KG1 (cell line): ENCODE measurements at regions not wholly inside any gene's neighbourhood (a gene's known extent, or its start where the extent isn't known, plus 50 kb on each side); places are given as distances from the start of the nearest gene placed in this dataset.

ENCODE experiments used
- DNase-seq: peaks from one replicate; lab custom pipeline; 2025; lab: John Stamatoyannopoulos, UW

DNA sequence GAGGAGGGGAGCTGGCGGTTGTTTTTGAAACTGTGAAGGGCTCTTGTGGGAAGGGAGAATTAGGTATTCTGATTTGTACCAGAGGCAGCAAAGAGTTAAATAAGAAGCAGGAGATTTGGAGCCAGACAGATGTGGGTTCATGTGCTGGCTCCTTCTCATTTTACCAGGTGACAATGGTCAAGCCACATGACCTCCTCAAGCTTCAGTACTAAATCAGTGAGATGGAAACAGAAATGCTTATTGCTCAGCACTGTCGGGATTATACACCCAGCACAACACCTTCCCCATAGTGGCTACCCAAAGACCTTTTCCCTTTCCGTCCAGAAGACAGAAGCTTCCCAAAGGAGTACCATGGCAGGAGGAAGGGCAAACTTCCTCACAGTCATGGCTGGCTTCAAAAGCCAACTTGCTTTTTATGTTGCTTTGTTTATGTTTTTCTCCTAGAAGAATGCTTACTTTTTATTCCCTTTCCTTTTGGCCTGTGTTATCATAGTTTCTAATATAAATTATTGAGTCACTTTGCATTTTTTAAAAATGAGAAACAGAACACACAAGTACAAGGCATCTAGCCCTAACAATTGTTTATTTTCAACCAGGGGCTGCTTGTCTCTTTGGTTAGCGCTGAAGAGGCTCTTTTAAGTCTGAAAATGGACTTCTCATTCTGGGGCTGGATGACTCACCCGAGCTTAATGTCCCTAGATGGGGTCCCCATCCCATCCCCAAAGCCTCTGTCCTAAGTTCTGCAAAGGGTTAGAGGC, 181.5 kb upstream of the ZBED5 start:
- no peak for DNase-seq

DNA sequence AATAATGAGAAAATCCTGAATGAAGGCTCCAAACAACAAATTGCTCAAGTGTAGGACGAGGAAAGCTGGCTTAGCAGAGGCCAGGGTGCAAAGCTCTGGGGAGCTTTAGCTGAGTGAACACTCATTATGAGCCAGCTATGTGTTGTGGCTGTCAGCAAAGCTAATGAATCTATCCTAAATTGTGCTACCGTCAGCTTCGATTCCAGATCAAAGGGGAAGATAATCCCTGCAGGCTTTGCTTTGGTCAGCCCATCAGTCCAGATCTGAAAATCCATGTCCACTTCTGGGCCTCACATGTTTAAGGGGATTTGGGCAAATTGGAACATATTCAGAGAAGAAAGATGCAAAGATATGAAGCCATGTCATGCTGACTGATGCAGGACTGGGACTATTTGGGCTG, 180.9 kb upstream of the ZBED5 start:
- no peak for DNase-seq

DNA sequence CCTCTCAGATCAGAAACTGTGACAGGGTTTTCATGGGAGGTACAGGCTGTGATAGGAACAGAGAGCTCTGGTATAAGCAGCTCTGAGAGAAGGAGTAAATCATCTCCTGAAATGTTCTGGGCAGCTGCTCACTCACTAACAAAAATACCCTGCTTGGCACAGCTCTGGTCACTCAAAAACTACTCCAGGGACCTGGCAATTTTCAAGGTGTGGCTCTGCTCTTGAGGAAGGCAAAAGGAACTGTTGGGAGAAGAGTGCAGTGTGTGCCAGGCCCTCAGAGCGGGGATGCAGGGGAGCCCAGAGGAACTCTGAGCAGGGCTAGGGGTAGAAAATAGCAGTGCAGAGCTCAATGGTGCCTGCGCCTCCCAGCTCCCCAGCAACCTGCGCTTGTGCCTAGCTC, 180.5 kb upstream of the ZBED5 start:
- DNase-seq: no peak

DNA sequence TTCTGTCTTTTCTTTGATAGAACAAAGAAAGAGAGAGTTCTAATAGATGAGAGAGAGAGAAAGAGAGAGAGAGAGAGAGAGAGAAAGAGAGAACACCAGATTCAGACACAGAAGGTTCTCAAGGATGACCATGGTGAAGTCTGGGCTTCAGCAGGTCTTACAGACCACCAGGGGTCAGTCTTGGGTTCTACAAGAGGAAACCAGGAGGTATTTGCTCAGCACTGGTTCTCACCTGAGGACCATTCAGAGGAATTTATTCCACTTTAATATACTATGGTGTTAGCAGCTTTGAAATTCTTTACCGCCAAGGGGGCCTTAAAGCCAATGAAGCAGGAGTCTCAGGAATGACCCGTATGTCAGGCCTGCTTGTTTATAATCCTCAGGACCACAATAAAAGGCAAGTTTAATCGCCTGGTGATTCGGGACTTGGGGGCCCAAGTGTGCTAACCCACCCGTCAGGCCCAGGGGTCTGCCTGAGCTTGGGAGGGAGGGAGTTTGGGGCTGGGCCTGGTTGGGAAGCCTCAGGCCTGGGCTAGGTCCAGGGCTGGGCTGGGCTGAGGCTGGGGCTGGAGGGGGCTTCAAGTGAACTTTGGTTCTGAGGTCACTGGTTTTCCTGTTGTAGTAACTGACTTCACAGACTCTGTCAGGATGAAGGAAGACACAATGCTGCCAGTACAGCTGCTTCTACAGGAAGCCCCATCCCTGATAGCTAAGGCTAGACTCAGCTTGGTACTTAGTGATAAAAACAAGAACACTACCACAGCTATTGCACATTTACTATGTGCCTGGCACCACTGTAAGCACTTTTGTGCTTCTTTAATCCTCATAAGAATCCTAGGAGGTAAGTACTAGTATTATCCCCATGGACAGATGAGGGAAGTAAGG, 179.2 kb upstream of the ZBED5 start:
- peak; percentile 8 for DNase-seq

DNA sequence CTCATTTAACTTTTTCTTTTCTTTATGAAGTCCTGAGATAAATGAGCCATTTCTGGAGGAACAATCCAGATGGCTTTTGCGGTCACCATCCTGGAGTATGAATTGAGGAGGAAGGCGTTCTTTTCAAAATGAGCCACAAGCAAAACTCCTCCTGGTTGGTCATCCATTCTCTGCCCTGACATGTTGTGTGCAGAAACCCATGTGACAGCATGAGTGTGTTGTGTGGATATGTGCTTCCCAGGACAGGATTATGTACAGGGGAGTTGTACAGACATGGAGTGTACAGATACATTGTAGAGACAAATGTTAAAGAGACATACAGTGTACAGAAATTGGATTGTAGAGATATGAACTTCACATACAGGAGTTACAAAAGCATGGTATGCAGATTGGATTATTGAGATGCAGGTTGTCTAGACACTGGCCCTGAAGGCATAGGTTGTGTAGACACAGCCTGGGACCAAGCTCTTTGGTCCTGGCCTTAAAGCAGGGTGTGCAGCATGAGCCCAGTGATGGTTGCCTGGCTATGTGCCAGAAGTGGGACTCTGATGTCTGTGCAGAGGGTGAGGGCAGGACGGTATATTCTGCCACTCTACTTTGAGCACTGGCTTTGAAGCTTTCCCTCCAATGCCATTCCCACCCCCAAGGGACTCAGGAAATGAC, 178.5 kb upstream of the ZBED5 start:
- DNase-seq: no peak

DNA sequence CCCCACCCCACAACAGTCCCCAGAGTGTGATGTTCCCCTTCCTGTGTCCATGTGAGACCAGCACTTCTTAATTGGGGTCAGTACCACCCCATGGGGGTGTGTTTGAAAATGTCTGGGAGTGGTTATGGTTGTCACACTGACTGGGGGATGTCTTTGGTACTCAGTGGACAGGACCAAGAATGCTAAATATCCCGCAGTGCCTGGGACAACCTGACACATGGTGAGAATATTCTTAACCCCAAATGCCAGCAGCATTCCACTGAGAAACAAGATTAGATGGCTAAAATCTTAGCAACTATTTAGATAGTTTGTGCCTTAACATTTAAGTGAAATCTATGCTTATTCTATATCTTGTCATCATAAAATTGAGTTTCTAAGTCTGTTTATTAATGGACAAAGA, 177.5 kb upstream of the ZBED5 start:
- no peak for DNase-seq

DNA sequence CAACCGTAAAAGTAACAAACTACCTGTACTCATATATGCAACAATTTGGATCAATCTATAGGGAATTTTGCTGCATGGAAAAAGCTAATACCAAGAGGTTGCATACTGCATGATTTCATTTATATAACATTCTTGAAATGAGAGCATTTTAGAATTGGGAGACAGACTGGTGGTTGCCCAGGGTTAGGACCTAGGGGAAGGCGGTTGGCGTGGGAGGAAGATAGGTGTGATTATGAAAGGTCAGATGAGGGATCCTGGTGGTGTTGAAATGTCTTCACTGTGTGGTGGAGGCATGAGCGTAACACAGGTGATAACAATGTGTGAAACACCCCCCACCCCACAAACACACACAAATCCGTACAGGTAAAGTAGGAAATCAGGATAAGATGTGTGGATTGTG, 176.6 kb upstream of the ZBED5 start:
- DNase-seq: no peak

DNA sequence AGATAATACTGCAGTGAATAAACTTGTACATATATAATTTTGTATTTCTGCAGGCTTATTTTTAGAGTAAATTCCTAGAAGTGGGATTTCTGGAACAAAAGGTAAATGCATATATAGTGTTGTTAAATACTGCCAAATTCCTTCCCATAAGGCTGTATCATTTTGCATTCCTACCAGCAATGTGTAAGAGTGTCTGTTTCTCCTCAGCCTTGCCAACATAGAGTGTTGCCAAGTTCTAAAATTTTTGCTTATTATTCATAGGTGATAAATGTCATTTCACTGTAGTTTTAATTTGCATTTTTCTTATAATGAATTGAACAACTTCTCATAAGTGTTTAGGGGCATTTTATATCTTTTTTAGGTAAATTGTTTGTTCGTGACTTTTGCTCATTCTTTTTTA, 174.2 kb upstream of the ZBED5 start:
- DNase-seq: no peak

DNA sequence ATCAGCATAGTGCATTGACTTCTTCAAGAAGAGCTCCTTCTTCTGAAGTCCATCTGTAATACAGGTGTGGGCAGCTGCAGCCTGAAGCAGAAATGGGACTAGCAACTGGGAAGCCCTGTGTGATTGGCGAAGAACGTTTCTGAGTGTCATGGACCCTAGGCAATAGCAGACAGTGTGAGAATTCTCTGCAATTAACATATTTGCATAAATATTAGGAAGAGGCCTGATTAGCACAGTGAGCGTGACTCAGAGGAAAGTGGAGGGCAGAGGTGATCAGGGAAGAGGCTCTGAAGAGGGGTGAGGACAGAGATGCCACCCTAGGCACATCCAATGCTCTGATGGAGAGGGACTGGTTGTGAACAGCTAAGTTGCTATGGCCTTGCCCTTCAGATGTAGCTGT, 171.2 kb upstream of the ZBED5 start:
- DNase-seq: no peak

DNA sequence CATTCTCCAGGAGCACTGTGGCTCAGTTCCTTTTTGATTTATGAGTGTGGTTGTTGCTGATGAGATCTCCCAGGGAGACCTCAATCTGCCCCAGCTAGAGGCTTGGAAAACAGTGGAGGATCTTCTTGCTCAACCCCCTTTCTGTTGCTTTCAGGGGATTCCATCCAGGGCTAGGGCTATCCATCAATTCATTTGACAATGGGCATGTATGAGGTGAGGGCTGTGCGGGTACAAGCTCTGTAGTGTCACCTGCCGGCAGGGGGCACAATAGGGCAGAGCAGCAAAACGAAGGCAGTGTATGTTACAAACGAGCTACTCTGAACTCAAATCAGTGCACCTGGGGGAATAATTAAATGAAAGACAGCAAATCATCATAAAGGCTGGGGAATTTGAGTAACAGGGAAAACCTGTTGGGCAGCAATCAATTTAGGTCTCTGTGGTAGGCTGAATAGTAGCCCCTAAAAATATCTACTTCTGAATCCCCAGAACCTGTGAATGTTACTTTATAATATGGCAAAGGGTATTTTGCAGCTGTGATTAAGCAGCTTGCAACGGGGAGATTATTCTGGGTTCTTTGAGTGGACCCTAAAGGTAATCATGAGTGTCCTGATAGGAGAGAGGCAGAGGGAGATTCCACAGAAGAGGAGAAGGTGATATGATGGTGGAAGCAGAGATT, 170.3 kb upstream of the ZBED5 start:
- peak; percentile 32 for DNase-seq

DNA sequence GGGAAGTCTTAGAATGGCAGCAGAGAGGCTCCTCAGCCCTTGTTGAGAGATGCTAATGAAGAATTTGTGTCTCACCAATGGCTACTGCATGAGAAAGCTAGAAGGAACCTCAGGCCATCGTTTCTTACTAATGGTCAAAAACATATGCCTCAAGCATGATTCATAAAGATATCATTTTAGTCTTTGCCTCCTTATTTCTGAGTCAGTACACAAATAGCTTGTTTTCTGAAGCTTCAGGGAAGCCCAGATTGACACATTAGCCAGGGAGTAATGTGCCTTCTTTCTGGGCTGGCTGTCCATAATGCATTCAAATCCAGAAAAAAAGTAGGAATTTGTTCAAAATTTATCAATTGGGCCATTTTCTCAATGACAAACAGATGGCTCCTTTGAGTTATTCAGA, 169.4 kb upstream of the ZBED5 start:
- no peak for DNase-seq

DNA sequence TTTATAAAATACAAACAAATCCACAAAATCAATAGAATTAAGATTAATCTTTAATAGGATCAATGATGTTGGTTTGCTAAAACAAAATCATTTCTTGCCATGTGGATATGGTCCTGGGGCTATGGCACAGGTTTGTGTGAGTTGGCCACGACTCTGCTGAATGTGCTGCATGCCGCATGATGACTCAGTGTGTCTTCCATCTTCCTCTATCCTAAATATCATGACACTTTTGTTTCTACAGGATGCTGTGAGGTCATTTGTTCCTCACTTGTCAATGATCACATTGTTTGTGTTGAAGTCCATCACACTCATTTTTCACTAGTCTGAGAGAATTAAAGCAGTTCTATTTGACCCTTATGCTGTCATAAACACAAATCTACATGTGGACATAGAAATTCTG, 167.2 kb upstream of the ZBED5 start:
- DNase-seq: no peak

DNA sequence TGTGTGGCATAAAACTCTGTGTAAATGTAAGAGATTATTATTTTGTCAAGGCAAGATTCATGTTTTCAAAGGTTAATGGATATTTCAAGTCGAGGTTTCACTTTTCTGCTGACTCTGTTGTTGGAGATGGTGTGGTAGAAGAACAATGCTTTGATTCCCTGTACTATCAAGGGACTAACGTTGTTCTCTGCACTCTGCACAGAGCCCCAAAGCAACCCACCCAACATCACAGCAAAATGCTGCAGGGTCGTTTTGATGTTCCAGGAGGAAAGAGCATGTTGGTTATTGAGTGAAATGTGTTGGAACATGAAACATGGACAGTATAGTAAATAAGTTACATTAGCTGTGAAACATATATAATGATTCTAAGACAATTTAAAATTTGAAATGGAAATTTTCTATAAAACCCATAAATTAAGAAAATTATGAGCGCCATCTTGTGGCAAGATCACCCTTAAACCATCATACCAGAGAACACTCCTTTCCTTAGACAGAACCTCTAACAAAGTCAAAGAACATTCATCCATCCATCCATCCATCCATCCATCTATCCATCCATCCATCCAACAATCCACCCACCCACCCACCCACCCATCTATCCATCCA, 164.4 kb upstream of the ZBED5 start:
- peak; percentile 18 for DNase-seq

DNA sequence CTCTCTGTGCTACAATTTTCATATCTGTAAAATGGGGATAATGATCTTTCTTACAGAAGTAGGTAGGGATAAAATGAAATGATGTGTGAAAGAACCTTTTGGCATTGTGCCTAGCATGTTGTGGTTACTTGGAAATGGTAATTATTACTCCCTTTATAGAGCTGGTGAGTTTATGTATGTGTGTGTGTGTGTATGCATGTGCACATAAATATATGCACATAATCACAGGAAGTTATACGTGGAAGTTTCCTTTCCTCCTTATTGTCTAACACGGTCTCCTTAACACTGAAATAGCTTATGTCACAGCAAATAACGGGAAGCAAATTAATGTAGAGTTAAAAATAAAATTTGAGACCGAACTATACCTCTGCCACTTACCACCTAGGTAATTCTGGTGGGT, 163.7 kb upstream of the ZBED5 start:
- no peak for DNase-seq

DNA sequence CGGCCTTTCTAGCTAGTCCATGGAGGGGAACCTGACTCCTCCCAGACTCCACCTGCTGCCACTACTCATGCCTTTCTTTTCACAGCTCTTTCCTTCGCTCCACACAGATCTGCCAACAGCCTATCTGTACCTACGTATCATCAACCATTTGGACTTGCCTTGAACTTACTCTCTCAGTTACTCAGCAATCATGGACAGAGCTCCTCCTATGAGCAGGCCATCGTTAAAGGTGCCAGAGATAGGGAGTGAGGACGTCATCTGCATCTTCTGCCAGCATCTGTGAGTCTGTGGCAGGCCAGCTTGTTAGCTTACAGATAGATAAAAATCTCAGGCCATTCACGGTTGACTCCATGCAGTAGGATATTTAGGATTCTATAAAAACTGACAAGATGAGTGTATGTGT, 162.9 kb upstream of the ZBED5 start:
- DNase-seq: no peak

DNA sequence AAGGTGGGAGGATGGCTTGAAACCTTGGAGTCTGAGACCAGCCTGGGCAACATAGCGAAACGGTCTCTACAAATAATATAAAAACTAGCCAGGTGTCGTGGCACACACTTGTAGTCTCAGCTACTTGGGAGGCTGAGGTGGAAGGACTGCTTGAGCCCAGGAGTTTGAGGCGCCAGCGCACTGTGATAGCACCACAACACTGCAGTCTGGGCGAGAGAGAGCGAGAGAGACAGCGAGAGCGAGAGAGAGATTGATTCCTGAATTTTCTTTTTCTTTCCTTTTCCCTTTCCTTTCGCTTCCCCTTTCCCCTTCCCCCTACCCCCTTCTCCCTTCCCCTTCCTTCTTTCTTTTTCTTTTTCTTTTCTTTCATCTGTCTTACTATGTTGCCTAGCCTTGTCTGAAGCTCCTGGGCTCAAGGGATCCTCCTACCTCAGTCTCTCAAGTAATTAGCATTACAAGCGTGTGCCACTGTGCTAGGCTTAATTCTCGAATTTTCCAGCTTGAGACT, 162.4 kb upstream of the ZBED5 start:
- no peak for DNase-seq

DNA sequence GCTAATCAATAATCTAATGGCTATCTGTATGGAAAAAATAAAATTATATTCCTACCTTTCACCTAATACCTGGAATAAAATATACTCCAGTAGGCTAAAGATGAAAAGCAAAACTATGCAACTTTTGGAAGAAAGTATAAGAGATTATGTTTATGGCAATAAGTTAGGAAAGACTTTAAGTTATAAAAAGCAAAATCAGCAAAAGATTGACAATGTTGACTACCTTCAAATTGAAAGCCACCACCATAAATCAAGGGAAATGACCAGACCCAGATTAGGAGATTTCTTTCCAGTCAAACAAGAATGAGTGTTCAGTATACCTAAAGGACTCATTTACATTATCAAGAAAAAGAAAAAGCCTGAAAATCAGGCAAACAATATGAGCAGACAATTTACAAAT, 159.1 kb upstream of the ZBED5 start:
- no peak for DNase-seq

DNA sequence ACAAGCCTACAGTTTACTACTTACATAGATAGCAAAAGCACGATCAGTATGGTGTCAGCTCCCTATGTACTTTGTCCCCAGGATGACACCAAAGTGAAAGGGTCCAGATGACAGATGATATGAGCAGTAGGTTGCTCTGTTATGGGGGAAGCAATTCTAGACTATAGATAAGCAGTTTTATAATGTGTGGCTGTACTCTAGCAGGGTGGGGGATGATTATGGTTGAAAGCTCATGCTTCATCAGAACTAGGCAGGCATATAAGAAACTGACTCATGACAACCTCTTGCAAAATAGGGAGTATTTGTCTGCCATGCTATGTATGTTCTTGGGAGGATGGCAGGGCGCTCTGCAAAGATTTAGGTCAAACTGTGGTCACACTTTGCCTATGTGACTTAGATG, 158.2 kb upstream of the ZBED5 start:
- DNase-seq: no peak

DNA sequence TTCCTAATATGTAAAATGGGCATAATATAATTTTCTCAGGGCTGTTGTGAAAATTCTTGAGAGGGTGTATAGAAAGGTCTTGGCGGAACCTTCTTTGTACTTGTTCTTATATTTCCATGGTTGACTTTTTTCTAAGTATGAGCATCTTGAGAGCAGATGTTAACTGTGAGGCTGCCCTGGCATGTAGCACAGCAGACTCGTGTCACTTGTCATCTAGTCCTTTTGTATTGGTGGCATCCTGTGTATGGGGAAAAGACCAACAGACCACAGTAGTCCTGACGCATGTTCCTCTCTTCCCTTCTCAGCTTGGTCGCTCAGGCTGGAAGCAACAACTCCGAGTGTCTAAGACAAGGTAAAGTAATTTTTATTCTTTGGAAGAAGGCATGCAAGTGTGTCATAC, 153.8 kb upstream of the ZBED5 start:
- DNase-seq: no peak

DNA sequence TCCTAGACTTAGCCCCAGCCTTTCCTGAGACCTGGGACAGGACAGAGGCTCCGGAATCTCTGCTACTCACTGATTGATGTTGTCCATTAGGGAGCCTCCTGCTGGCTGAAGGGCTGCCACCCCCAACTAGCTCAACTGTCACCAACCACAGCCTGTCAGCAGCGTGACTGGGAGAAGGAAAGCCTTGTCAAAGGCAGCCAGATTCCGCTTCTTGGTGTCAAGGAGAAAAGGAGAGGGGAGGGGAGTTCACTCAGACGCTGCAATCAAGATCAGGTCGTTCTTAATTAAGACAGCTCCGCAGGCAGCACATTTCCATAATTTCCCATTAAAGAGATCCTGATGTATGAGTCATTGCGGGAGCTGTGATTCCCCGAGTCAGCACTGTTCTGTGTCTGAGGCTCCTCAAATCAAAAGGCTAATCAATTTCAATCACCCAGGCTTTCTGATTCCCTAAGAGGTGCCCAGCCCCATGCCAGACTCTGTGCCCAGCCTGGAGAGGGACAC, 152.8 kb upstream of the ZBED5 start:
- DNase-seq: no peak

DNA sequence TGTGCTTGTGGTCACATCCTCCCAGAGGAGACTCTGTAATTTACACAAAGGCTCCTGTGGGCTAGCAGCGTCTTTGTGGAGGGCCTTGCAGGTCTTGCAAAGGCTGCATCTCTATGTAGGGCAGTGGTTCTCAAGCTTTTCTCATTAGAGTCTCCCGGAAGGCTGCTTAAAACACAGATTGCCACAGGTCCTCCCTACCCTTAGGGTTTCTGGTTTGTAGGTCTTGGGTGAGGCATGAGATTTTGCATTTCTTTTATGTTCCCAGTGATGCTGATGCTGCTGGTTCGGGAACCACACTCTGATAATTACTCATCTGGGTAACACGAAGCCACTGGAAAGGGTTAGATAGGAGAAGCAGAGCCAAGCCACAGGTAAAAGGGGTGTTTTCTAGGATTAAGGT, 151.3 kb upstream of the ZBED5 start:
- DNase-seq: no peak

DNA sequence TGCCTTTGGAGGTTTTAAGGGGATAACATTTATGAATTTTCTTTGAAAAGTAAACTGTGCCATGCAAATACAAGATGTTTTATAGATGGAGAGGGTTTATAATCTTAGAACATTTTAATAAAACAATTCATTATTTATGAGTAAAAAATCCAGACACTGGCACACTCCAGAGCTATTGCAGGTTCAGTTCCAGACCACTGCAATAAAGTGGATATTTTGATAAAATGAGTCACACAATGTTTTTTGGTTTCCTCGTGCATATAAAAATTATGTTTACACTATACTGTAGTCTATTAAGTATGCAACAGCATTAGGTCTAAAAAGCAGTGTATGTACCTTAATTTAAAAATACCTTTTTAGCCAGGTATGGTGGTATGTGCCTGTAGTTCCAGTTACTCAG, 146.2 kb upstream of the ZBED5 start:
- no peak for DNase-seq
